GM19025 (cell line): ENCODE measurements at regions not wholly inside any gene's neighbourhood (a gene's known extent, or its start where the extent isn't known, plus 50 kb on each side); places are given as distances from the start of the nearest gene placed in this dataset.
A peak's percentile ranks its signal among the peaks of the same experiment; 100 is the strongest.
"Not testable (repeated sequence)": the region's sequence is repeated elsewhere in the genome, so short reads cannot be mapped to it uniquely, and the experiment has no call there.

Experiments used
- ATAC-seq: cut with Tn5 transposase; IDR thresholded peaks from one replicate; pipeline ENCODE4 v1.9.1; 2021; ENCODE audit warnings: mild to moderate bottlenecking, low read depth, moderate library complexity; ENCODE audit not compliant: unreplicated experiment

GRCh38 chr1:157274698-157275534 is 136.7 kb upstream of the ETV3 start:
- ATAC-seq = no peak

- ATAC-seq = no peak
Measured at GRCh38 chr1:157272729-157273524, 134.7 kb upstream of the ETV3 start.

DNA sequence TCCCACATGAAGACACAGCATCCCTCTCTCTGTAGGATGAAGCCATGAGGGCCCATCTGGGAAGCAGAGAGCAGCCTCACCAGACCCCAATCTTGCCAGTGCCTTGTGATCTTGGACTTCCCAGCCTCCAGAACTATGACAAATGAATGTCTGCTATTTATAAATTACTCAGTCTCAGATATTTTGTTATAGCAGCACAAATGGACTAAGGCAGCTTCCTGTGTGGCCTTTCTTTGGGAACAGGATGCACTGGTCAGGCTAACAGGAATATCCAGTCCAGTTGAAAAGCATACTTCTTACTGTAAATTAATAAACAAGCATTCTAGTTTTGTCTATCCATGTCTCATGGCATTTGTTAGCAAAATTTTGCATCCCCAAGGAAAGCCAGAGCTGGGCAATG is 134.1 kb upstream of the ETV3 start:
- ATAC-seq = no peak

- ATAC-seq = no peak
Measured at GRCh38 chr1:157270705-157271274, 132.6 kb upstream of the ETV3 start.

GRCh38 chr1:157269656-157270375 is 131.6 kb upstream of the ETV3 start:
- ATAC-seq = peak; percentile 88

GRCh38 chr1:157262891-157263290 is 124.7 kb upstream of the ETV3 start:
- no peak for ATAC-seq

DNA sequence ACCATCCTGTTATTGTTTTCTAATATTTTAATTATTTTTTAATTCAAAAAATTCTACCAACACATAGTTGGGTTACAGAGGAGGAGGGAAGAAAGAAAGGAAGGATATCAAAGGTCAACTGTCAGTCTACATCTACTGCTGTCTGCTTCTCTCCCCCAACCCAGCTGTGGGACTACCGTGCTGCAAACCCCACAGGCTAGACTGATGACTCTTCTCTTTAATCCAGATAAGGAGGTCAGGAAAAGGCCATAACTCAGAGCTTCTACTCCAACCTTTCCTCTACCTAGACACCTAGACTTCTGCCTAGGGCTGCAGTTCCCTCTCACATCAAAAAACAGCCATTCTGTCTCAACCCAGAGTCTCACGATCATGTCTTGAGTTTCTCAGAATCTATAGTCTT is 124.2 kb upstream of the ETV3 start:
- no peak for ATAC-seq

DNA sequence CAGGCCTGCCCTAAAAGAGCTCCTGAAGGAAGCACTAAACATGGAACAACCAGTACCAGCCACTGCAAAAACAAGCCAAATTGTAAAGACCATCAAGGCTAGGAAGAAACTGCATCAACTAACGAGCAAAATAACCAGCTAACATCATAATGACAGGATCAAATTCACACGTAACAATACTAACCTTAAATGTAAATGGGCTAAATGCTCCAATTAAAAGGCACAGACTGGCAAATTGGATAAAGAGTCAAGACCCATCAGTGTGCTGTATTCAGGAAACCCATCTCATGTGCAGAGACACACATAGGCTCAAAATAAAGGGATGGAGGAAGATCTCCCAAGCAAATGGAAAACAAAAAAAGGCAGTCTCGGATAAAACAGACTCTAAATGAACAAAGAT is 117.7 kb upstream of the ETV3 start:
- ATAC-seq = not testable (repeated sequence)

GRCh38 chr1:157254183-157254582 is 116.0 kb upstream of the ETV3 start:
- ATAC-seq = not testable (repeated sequence)

GRCh38 chr1:157252473-157252872 is 114.3 kb upstream of the ETV3 start:
- ATAC-seq = no peak

DNA sequence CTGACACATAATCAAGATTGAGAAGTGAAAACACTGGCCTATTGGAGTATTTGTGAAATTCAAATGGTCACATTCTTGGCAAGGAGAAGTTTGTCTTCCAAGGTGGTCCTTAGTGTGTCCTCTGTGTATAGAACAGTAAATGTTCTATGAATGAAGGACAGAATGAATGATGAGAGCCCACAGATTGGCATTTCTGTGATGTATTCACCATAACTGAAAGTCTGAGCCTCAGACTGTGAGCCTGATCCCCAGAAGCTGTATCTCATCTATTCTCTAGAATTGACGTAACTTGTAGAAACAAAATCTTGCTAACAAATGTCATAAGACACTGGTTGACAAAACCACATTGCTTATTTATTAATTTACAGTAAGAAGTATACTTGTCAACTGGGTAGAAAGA is 111.5 kb upstream of the ETV3 start:
- ATAC-seq = no peak

GRCh38 chr1:157249326-157249725 is 111.1 kb upstream of the ETV3 start:
- no peak for ATAC-seq

GRCh38 chr1:157247764-157248049 is 109.5 kb upstream of the ETV3 start:
- not testable (repeated sequence) for ATAC-seq

GRCh38 chr1:157247005-157247763 is 109.0 kb upstream of the ETV3 start:
- ATAC-seq = no peak

GRCh38 chr1:157245823-157246222 is 107.6 kb upstream of the ETV3 start:
- no peak for ATAC-seq

- no peak for ATAC-seq
Measured at GRCh38 chr1:157241185-157241538, 103.0 kb upstream of the ETV3 start.

- ATAC-seq = no peak
Measured at GRCh38 chr1:157240495-157241184, 102.4 kb upstream of the ETV3 start.

GRCh38 chr1:157239936-157240335 is 101.7 kb upstream of the ETV3 start:
- ATAC-seq = no peak

- ATAC-seq = no peak
Measured at GRCh38 chr1:157238585-157238984, 100.4 kb upstream of the ETV3 start.

GRCh38 chr1:157237981-157238380 is 99.8 kb upstream of the ETV3 start:
- no peak for ATAC-seq
